SK-N-SH treated with all-trans-retinoic acid at 6 μM for 48 hours (cell line): ENCODE measurements at regions not wholly inside any gene's neighbourhood (a gene's known extent, or its start where the extent isn't known, plus 50 kb on each side); places are given as distances from the start of the nearest gene placed in this dataset.

ENCODE experiments used
- OSR1 ChIP-seq: fragments of 250-450 bp; sonication (Bioruptor Pico); IDR thresholded peaks from 2 replicates; pipeline ENCODE4 v1.8.0; 2022; ENCODE audit warnings: moderate library complexity, mild to moderate bottlenecking, inconsistent platforms
- RARB ChIP-seq: fragments of 250-450 bp; sonication (Bioruptor Pico); IDR thresholded peaks from 2 replicates; pipeline ENCODE4 v1.8.0; 2021; ENCODE audit warnings: mild to moderate bottlenecking, moderate library complexity
- ZC3H10 ChIP-seq: fragments of 250-450 bp; sonication (Bioruptor Pico); IDR thresholded peaks from 2 replicates; pipeline ENCODE4 v1.5.1; 2021; ENCODE audit warnings: mild to moderate bottlenecking, moderate library complexity
- ZNF565 ChIP-seq: fragments of 450-650 bp; formaldehyde crosslinking; conservative IDR thresholded peaks from 2 replicates; pipeline ENCODE4 v1.5.0; 2020; ENCODE audit warnings: low read depth, mild to moderate bottlenecking, moderate library complexity
- ZNF70 ChIP-seq: fragments of 450-650 bp; formaldehyde crosslinking; IDR thresholded peaks from 2 replicates; pipeline ENCODE4 v1.5.0; 2020; ENCODE audit warnings: mild to moderate bottlenecking, moderate library complexity

DNA sequence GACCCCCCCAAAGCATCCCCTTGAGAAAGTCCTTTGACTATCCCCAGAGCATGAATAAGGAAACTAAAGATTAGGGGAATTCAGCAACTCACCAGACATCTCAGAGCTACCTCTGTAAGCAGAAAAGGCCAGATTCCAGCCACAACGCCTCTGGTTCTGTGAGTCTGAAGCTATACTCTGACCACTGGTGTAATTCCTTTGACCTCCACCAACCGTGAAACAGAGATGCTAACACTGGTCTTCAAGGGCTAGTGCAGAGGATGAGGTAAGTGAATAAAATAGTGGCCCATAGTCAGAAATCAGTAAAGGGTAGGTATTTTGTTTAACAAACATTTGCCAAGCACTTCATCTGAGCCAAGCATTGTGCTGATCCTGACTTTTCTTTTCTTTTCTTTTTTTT is 353.4 kb downstream of the NPIPA8 start:
- no peak for TF ChIP-seq ZC3H10
- no peak for TF ChIP-seq OSR1
- no peak for TF ChIP-seq ZNF565 (CRISPR knock-in tag)
- TF ChIP-seq RARB (CRISPR knock-in tag), result no peak
- TF ChIP-seq ZNF70 (CRISPR knock-in tag), result no peak
